ENCODE measurements at regions not wholly inside any gene's neighbourhood (a gene's known extent, or its start where the extent isn't known, plus 50 kb on each side); places are given as distances from the start of the nearest gene placed in this dataset.

DNA sequence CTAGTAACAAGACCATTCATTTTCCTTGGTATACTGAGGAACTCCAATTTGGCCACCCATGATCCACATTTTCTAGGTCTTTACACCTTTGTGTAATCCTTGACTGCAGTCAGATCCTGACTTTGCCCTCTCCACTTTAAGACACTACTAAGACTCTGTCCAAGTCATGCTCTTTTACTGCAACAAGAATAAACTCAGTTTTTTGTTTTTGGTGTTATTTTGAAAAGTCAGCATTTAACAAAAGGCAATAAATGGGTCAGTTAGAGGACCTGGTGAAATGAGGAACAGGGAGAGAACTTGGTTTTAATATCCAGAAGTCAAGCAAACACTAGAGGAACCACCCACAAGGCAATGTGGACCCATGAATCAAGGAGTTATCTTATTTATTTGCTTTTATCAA, 252.2 kb upstream of the RBBP8 start:
- TF ChIP-seq CTCF (IDR thresholded peaks at IDR 0.05) (no peak), POLR2A (IDR thresholded peaks at IDR 0.05) (no peak)

All from body of pancreas (tissue), 4 donors.